Heart left ventricle (tissue), 13 donors: ENCODE measurements at regions not wholly inside any gene's neighbourhood (a gene's known extent, or its start where the extent isn't known, plus 50 kb on each side); places are given as distances from the start of the nearest gene placed in this dataset.

ENCODE experiments used
- POLR2A ChIP-seq, 2 donors: fragments of 450-650 bp; IDR thresholded peaks; one replicate each; pipeline ENCODE4 v1.6.1; 2017; ENCODE audit warnings: antibody characterized with exemption in 2 of 2, mild to moderate bottlenecking in 2 of 2, moderate library complexity in 2 of 2
- TF ChIP-seq, protein P1 (sequence below), 12 donors: fragments of 200-600 bp; sonication (generic) in 4 of 12; IDR thresholded peaks; one replicate each; pipeline versions ENCODE4 v1.5.0 to v1.8.0; 2018 to 2022; ENCODE audit warnings: antibody characterized with exemption in 12 of 12, mild to moderate bottlenecking in 5 of 12
- donor health status: ischemic (EF 13 %, LVEDD 7.1; RV severe dilation, severe dysfunction).
- donor health status: DM: no; HTN: yes; CAD: no.
- donor health status: DM: no; HTN: no; CAD: no.
- donor health status: ischemic (EF 25% LVEDD 6.9; RV normal size, moderate dysfunction).
- donor health status: ischemic (EF 25% LVEDD 5.7; RV mildly dilated, moderate dysfunction).
- donor health status: ischemic (EF 35%, LVEDD 5.7; RV mildly dilated, moderate dysfunction).
- donor health status: nonischemic (EF 11% LVEDD 7.7; RV severe dilation, severe dysfunction).
- donor health status: DM: yes; HTN: yes; CAD: no.
- donor health status: PGD.
- donor health status: ischemic (EF 29% LVEDD 5.4; RV normal size, mild dysfunction).
- donor health status: nonischemic (EF 23%, LVEDD 6.1; RV moderate dilation, normal function).

DNA sequence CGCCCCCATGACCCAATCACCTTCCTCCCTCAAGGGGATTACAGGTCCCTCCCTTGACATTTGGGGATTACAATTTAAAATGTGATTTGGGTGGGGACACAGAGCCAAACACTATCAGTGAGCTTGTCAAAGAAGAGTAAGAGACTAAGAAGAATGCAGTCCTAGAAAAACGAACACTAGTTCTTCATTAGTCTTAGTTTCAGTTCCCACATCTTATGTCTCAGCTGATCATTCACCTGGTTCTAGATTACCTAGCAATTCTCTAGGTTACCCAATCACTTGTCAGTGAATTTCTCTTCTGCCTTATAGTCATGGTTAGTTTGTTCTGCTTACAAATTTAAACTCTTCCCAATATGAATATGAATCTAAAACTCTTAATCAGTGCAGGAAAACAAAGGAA is 251.5 kb downstream of the COX7C start:
- TF ChIP-seq, protein P1, sequence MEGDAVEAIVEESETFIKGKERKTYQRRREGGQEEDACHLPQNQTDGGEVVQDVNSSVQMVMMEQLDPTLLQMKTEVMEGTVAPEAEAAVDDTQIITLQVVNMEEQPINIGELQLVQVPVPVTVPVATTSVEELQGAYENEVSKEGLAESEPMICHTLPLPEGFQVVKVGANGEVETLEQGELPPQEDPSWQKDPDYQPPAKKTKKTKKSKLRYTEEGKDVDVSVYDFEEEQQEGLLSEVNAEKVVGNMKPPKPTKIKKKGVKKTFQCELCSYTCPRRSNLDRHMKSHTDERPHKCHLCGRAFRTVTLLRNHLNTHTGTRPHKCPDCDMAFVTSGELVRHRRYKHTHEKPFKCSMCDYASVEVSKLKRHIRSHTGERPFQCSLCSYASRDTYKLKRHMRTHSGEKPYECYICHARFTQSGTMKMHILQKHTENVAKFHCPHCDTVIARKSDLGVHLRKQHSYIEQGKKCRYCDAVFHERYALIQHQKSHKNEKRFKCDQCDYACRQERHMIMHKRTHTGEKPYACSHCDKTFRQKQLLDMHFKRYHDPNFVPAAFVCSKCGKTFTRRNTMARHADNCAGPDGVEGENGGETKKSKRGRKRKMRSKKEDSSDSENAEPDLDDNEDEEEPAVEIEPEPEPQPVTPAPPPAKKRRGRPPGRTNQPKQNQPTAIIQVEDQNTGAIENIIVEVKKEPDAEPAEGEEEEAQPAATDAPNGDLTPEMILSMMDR (IDR thresholded peaks at IDR 0.05), result no peak
- no peak for TF ChIP-seq POLR2A (IDR thresholded peaks at IDR 0.05)
